Endothelial cell of umbilical vein (primary cell): ENCODE measurements at regions not wholly inside any gene's neighbourhood (a gene's known extent, or its start where the extent isn't known, plus 50 kb on each side); places are given as distances from the start of the nearest gene placed in this dataset.

Experiments
- BruUV-seq: library from RNA; stranded (reverse); fragments of 400-500 nt; replicated peaks from 2 replicates; lab custom pipeline; 2021; lab: Mats Ljungman, UMichigan
- CTCF ChIA-PET: fragments of 300-600, 350-600 bp; sonication (Branson Sonifier 250); formaldehyde crosslinking; loops from one replicate; lab custom pipeline; 2021; ENCODE audit warnings: antibody characterized with exemption, inconsistent platforms; lab: Charles Lee
- POLR2A ChIA-PET: fragments of 300-600, 350-600 bp; sonication (Branson Sonifier 250); formaldehyde crosslinking; loops from one replicate; lab custom pipeline; 2021; ENCODE audit warnings: antibody characterized with exemption, inconsistent platforms; lab: Charles Lee
- DNase-seq: peaks from one replicate; pipeline ENCODE4 v3.0.0-alpha.2; 2011; ENCODE audit warnings: low read depth, low spot score
- FAIRE-seq: peaks from 2 replicates; lab custom pipeline; 2011; peaks lifted over from hg19 to GRCh38; lab: Jason Lieb, UNC
- H2AFZ ChIP-seq: 2 replicates; pipeline ENCODE4 v1.6.0; 2012; ENCODE audit warnings: low read depth, low read length, control low read depth, inconsistent platforms
- H3K27ac ChIP-seq: 2 replicates; pipeline ENCODE4 v1.5.1; 2011; ENCODE audit warnings: low read depth, mild to moderate bottlenecking, control low read depth, low read length, moderate library complexity; ENCODE audit not compliant: insufficient read depth
- H3K27me3 ChIP-seq, 2 experiments: 2 replicates each; pipeline versions ENCODE4 v1.6.0 to v1.6.1; 2011; ENCODE audit warnings: low read length in 2 of 2, mixed read lengths in 1 of 2; ENCODE audit not compliant: control insufficient read depth in 2 of 2, insufficient read depth in 2 of 2
- H3K36me3 ChIP-seq, 2 experiments: 2 replicates in 1 of 2; 3 replicates in 1 of 2; pipeline ENCODE4 v1.5.1; 2011; ENCODE audit warnings: low read length in 2 of 2, mild to moderate bottlenecking in 1 of 2, moderate library complexity in 1 of 2; ENCODE audit not compliant: control insufficient read depth in 2 of 2, insufficient read depth in 2 of 2; ENCODE audit errors: extremely low read depth in 1 of 2
- H3K4me1 ChIP-seq: 3 replicates; pipeline ENCODE4 v1.5.1; 2011; ENCODE audit warnings: mild to moderate bottlenecking, low read length; ENCODE audit not compliant: control insufficient read depth, insufficient read depth; ENCODE audit errors: extremely low read depth
- H3K4me2 ChIP-seq: 2 replicates; pipeline ENCODE4 v1.6.1; 2011; ENCODE audit warnings: low read length, control low read depth, mixed read lengths; ENCODE audit not compliant: insufficient read depth
- H3K4me3 ChIP-seq, 3 experiments: fragments of 200-600 bp in 1 of 3; sonication (generic), shearing (Covaris generic) in 1 of 3; replicated peaks in 1 of 3; 2 replicates each; pipeline ENCODE4 v1.5.1; 2011 to 2016; ENCODE audit warnings: control low read depth in 3 of 3, low read length in 3 of 3, mild to moderate bottlenecking in 2 of 3, inconsistent platforms in 1 of 3, low read depth in 1 of 3, moderate library complexity in 1 of 3; ENCODE audit not compliant: insufficient read depth in 1 of 3
- H3K79me2 ChIP-seq: 2 replicates; pipeline ENCODE4 v1.6.0; 2012; ENCODE audit warnings: low read length, inconsistent platforms; ENCODE audit not compliant: control insufficient read depth, insufficient read depth
- H3K9ac ChIP-seq: replicated peaks from 2 replicates; pipeline ENCODE3; 2011; ENCODE audit warnings: low read length, control low read depth; ENCODE audit not compliant: insufficient read depth; ENCODE audit errors: extremely low read depth
- H3K9me1 ChIP-seq: replicated peaks from 3 replicates; pipeline ENCODE4 v1.6.0; 2011; ENCODE audit warnings: mild to moderate bottlenecking, low read length; ENCODE audit not compliant: control insufficient read depth, insufficient read depth; ENCODE audit errors: extremely low read depth
- H3K9me3 ChIP-seq: replicated peaks from 2 replicates; pipeline ENCODE4 v1.5.1; 2012; ENCODE audit warnings: low read length, inconsistent platforms; ENCODE audit not compliant: control insufficient read depth, insufficient read depth
- H4K20me1 ChIP-seq: replicated peaks from 2 replicates; pipeline ENCODE3; 2011; ENCODE audit warnings: mild to moderate bottlenecking, low read length; ENCODE audit not compliant: control insufficient read depth, insufficient read depth; ENCODE audit errors: extremely low read depth
- EZH2 ChIP-seq: IDR thresholded peaks from 2 replicates; pipeline ENCODE4 v1.6.1; 2012; ENCODE audit warnings: borderline replicate concordance, low read depth, mild to moderate bottlenecking, moderate library complexity, low read length, inconsistent platforms; ENCODE audit not compliant: severe bottlenecking
- FOS ChIP-seq: IDR thresholded peaks from 2 replicates; pipeline ENCODE4 v1.6.1; 2011; ENCODE audit warnings: mild to moderate bottlenecking, low read length, moderate library complexity, borderline replicate concordance; ENCODE audit not compliant: insufficient read depth
- GATA2 ChIP-seq: IDR thresholded peaks from 2 replicates; pipeline ENCODE4 v1.7.0; 2011; ENCODE audit warnings: low read depth, mild to moderate bottlenecking, moderate library complexity, mixed read lengths, low read length; ENCODE audit not compliant: insufficient read length, insufficient read depth
- JUN ChIP-seq: IDR thresholded peaks from 2 replicates; pipeline ENCODE4 v1.6.1; 2011; ENCODE audit warnings: borderline replicate concordance, low read depth; ENCODE audit not compliant: insufficient read length, insufficient read depth
- MAX ChIP-seq: IDR thresholded peaks from 2 replicates; pipeline ENCODE4 v1.6.1; 2011; ENCODE audit not compliant: insufficient read depth, insufficient read length
- MYC ChIP-seq: IDR thresholded peaks from one replicate; pipeline ENCODE4 v1.6.1; 2011; ENCODE audit warnings: mild to moderate bottlenecking, low read depth, low read length
- POLR2A ChIP-seq: IDR thresholded peaks from 2 replicates; pipeline ENCODE4 v1.6.1; 2012; ENCODE audit warnings: low read depth, mild to moderate bottlenecking, control low read depth, low read length
- POLR2AphosphoS5 ChIP-seq: IDR thresholded peaks from 2 replicates; pipeline ENCODE4 v1.6.1; 2012; ENCODE audit warnings: low read depth, mild to moderate bottlenecking, control low read depth, low read length, moderate library complexity; ENCODE audit not compliant: insufficient read depth
- dilution Hi-C: fragments of 300-500 bp; cut with MboI; formaldehyde crosslinking; loops from one replicate; pipeline ENCODE4 v1.15.0; 2019; ENCODE audit warnings: low sequenced_read_pairs; ENCODE audit not compliant: extremely low pct_ligation_motif_present
- intact Hi-C: fragments of 100-400 bp; cut with micrococcal nuclease; formaldehyde crosslinking; loops from one replicate; pipeline ENCODE4 v1.10.0; 2022
- TF ChIP-seq, protein P1 (sequence below), 2 donors: IDR thresholded peaks; 1 replicate in 1 of 2; 2 replicates in 1 of 2; pipeline ENCODE4 v1.5.1; 2011; ENCODE audit warnings: low read length in 2 of 2, mild to moderate bottlenecking in 2 of 2, moderate library complexity in 2 of 2, control low read depth in 1 of 2, inconsistent platforms in 1 of 2, low read depth in 1 of 2; ENCODE audit not compliant: insufficient read depth in 1 of 2; ENCODE audit errors: extremely low read depth in 1 of 2

DNA sequence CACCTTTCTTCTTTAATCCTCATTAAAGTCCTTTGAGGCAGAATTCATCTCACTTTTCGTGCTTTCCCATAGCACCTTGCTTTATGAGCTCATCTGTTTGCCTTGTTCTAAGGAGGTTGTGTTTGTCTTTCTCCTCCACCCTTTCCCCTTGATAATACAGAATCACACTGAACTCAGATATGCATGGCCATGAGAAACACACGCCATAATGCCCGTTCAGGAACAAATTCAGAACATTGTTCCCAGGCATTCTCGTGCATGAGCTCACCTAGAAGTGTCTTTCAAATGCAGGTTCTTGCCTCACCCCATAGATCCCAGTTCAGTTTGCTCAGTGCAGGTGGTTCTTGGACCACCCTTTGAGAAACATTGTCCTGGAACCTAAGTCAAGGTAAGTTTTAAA lies 71.1 kb downstream of the TMEM114 start:
- H3K4me3 ChIP-seq: no peak overlapping the region
- no peak for FAIRE-seq
- TF ChIP-seq EZH2: no peak
- H3K79me2 ChIP-seq: no peaks in the 10 kb centered on the region
- no peaks in the 10 kb centered on the region for H3K4me1 ChIP-seq
- H3K36me3 ChIP-seq: no peaks in the 10 kb centered on the region
- H4K20me1 ChIP-seq: no peaks in the 10 kb centered on the region
- POLR2A ChIA-PET: no interaction called here
- no peak overlapping the region for H3K4me2 ChIP-seq
- DNase-seq: no peak
- H3K9ac ChIP-seq: no peak overlapping the region
- BruUV-seq: no TSS peak
- no peaks in the 10 kb centered on the region for H3K27me3 ChIP-seq
- intact Hi-C loops (no loop called here), dilution Hi-C loops (no loop called here)
- peaks cover 4% of the 10 kb centered on the region for H3K9me3 ChIP-seq
- CTCF ChIA-PET: no interaction called here
- H3K9me1 ChIP-seq: no peaks in the 10 kb centered on the region
- H2AFZ ChIP-seq: no peak overlapping the region
- H3K27ac ChIP-seq: no peak overlapping the region

DNA sequence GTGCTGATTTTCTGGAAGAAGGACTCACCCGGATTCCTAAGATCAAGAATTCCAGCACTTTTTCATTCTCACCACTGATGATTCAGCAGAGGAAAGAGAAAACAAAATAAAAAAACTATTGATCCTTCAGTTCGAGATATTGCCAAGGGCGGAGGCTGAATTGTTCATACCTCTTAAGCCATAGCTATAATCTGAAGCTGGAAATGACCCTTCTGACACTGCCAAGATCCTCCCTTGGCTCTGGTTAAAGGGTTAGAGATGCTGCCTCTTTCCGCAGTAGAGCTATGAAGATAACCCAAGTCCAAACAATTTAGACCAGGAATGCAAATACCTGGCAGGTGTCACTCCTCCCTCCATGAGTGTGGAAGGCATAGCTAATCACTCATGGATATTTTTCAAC lies 73.0 kb downstream of the TMEM114 start:
- dilution Hi-C loops (no loop called here), intact Hi-C loops (no loop called here)
- Histone ChIP-seq H3K4me1 (no peaks in the 10 kb centered on the region), H3K4me2 (no peak overlapping the region), H3K36me3 (no peaks in the 10 kb centered on the region), H3K27ac (no peak overlapping the region), H3K27me3 (no peaks in the 10 kb centered on the region), H3K9me3 (peaks cover 2% of the 10 kb centered on the region), H3K79me2 (no peaks in the 10 kb centered on the region), H4K20me1 (no peaks in the 10 kb centered on the region), H3K9ac (no peak overlapping the region), H2AFZ (no peak overlapping the region), H3K4me3 (no peak overlapping the region), H3K9me1 (no peaks in the 10 kb centered on the region)
- ChIA-PET CTCF (no interaction called here), POLR2A (no interaction called here)
- TF ChIP-seq EZH2 (no peak), MYC (no peak), MAX (no peak), GATA2 (no peak), POLR2A (no peak), FOS (no peak), POLR2AphosphoS5 (no peak), JUN (no peak)
- TF ChIP-seq, protein P1, sequence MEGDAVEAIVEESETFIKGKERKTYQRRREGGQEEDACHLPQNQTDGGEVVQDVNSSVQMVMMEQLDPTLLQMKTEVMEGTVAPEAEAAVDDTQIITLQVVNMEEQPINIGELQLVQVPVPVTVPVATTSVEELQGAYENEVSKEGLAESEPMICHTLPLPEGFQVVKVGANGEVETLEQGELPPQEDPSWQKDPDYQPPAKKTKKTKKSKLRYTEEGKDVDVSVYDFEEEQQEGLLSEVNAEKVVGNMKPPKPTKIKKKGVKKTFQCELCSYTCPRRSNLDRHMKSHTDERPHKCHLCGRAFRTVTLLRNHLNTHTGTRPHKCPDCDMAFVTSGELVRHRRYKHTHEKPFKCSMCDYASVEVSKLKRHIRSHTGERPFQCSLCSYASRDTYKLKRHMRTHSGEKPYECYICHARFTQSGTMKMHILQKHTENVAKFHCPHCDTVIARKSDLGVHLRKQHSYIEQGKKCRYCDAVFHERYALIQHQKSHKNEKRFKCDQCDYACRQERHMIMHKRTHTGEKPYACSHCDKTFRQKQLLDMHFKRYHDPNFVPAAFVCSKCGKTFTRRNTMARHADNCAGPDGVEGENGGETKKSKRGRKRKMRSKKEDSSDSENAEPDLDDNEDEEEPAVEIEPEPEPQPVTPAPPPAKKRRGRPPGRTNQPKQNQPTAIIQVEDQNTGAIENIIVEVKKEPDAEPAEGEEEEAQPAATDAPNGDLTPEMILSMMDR (IDR thresholded peaks at IDR 0.05; ENCODE audit: extremely low read depth in 1 of 2, insufficient read depth in 1 of 2, low read depth in 1 of 2, low read length in 2 of 2): no peak
- DNase-seq: no peak
- no peak for FAIRE-seq
- no TSS peak for BruUV-seq
